ENCODE measurements at regions not wholly inside any gene's neighbourhood (a gene's known extent, or its start where the extent isn't known, plus 50 kb on each side); places are given as distances from the start of the nearest gene placed in this dataset.

GRCh38 chr13:59459972-59460371, 703.8 kb downstream of the DIAPH3 start:
- DNase-seq (ENCODE audit: low read depth): no peak

DNA sequence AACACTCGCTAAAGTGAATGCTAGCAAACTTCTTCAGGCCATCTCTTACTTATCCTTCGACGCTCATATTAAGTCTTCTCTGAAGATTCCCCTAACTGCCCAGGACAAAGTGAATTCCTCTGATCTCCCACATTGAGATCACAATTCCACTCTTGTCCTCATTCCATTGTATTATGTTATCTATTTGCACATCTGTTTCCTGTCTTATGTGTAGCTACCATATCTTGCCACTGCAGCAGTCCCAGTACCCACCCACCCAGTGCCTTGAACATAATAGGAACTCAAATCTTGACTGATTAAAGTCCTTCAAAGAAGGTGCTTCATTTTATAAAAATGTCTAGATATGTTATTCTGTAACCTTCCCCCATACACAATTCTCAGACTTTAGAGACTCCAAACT, 702.3 kb downstream of the DIAPH3 start:
- DNase-seq (ENCODE audit: low read depth): no peak

GRCh38 chr13:59463023-59463422, 700.7 kb downstream of the DIAPH3 start:
- DNase-seq (ENCODE audit: low read depth): no peak

DNA sequence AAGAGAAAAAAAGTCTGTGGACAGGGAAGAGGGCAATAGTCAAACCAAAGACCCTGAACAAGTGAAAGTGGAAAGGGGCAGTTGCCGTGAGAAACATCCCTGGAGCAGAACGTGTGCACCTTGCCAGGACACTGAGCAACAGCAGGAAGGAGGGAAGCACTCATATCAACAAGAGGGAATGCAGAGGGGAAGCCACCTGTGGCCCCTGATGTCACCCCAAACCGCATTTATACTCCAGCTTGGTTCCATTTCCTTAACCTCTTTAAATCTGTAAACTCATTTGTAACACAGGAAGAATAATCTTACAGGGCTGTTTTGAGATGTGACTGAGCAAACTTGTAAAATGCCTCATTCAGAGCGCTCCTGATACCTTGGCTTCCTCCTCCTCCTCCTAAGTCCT, 698.8 kb downstream of the DIAPH3 start:
- DNase-seq (ENCODE audit: low read depth): no peak

DNA sequence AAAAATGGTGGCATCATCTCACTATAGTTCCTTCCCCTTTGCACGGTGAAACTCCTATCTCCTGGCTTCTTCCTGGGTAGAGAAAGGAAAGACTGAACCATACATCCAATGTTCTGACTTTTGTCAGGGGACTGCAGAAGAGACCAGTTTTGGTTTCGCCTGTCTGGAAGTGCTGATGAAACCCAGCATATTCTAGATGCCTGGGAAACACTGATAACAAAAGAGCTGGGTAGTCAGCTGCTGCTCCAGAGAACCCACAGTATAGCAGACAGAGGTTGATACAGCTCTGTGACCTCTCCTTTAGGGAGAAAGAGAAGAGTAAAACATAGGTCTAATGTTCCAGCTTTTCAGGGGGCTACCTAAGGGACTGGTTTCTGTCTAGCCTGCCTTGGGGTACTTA, 695.3 kb downstream of the DIAPH3 start:
- DNase-seq (ENCODE audit: low read depth): no peak

- DNase-seq (ENCODE audit: low read depth): no peak
These were observed 692.6 kb downstream of the DIAPH3 start for GRCh38 chr13:59471106-59471505.

- DNase-seq (ENCODE audit: low read depth): no peak
These were observed 691.6 kb downstream of the DIAPH3 start for GRCh38 chr13:59472134-59472533.

DNA sequence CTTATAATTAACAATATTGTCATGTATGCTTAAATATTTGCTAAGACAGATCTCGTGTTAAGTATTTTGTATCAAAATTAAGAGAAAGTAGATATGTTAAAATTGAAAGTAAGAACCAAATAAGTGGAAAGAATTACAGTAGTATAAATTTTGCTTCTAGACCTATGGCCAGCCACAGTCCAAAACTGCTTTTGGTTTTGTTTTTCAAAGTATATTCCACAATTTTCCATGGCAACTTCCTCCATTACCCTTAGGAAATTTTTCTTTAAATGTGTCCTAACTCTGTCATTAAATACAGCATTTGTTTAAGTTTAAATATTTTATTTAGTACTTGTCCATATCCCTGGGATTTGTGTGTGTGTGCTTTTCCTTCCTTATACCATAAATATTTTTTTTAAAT, 689.0 kb downstream of the DIAPH3 start:
- DNase-seq (ENCODE audit: low read depth): no peak

DNA sequence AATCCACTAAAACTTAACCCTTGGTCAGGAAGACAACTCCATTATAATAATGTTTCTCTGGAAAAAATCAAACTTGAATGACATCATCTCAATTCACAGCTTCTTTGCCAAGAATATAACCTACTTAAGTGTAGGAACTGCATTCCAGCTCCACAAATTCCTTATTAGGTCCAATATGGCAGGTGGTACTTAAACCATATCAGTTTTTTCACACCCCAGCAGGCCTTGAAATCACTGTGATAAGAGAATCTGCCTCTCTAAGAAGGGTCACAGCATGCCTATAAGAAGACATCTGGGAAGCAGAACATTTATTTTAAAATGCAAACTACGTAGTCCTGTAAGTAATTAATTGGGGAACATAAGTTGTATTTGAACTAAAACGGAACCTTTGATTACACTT, 687.8 kb downstream of the DIAPH3 start:
- no peak for DNase-seq (ENCODE audit: low read depth)

GRCh38 chr13:59476366-59476765, 687.4 kb downstream of the DIAPH3 start:
- no peak for DNase-seq (ENCODE audit: low read depth)

DNA sequence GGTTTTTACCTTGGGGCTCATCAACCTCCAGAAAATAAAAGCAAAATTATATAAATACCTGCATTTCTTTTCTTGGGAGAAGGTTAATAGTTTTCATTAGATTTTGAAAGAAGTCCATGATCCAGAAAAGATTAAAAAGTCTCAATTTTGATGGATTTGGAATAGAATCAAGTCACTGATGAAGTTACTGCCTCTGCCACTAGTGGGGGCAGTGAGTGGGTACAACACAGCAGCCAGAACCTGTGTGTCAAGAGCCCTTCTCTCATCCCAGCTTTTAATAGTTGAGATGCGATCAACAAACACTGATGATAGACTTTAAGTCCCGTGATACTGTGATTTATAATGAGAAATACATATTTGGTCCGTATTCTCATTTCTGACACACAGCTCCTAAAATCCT, 686.7 kb downstream of the DIAPH3 start:
- DNase-seq (ENCODE audit: low read depth): no peak

- DNase-seq (ENCODE audit: low read depth): no peak
These were observed 684.8 kb downstream of the DIAPH3 start for GRCh38 chr13:59478908-59479307.

DNA sequence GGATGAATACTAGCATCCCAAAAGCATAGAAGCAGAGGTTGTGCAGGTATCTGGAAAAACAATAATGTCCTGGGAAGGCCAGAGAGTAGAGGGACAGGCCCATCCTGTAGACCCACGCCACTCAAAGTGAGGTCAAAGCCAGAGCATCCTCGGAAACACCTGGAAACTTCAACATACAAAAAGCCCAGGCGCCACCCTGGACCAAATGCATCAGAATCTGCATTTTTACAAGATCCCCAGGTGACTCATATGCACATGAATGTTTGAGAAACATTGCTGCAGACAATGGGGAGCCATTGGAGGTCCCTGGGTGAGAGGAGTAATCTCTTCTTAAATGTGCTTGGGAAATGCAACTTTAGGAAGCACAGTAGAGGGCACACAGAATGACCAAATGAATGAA, 684.1 kb downstream of the DIAPH3 start:
- no peak for DNase-seq (ENCODE audit: low read depth)

DNA sequence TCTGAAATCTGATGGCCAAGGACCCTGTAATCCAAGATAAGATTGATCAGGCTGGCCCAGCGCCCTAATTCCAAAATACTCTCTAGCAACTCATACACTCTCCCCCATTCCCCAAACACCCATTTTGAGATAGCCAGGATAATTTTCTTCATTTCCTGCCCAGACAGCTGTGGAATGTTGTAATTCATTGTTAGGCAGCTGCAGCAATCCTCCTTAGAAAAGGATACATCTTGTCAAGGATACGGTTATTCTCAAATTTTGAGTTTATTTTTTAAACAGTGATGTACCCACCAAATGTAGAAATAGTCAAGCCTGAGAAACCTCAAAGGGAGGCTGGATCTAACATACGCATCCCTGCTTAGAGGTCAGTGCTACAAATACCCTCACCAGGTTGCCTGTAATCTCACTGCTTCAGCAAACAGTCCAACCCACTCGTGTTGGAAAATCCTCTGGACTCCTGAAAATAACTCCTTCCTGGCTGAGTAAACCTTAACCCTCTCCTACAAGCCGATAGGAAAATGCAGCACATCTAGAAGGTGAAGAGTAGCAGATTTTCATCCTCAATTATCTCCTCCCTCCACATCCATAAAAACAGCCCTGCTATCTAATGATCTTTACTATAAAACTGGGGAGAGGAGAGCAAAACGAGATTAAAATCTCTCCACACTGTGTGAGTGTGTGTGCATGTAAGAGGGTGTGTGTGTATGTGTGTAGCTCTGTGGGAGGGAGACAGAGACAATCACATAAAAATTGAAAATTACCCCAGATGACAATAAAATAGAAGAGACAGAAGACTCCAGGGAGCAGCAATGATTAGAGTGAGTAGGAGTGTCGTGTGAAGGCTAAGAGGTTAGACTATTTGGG, 683.1 kb downstream of the DIAPH3 start:
- no peak for DNase-seq (ENCODE audit: low read depth)

DNA sequence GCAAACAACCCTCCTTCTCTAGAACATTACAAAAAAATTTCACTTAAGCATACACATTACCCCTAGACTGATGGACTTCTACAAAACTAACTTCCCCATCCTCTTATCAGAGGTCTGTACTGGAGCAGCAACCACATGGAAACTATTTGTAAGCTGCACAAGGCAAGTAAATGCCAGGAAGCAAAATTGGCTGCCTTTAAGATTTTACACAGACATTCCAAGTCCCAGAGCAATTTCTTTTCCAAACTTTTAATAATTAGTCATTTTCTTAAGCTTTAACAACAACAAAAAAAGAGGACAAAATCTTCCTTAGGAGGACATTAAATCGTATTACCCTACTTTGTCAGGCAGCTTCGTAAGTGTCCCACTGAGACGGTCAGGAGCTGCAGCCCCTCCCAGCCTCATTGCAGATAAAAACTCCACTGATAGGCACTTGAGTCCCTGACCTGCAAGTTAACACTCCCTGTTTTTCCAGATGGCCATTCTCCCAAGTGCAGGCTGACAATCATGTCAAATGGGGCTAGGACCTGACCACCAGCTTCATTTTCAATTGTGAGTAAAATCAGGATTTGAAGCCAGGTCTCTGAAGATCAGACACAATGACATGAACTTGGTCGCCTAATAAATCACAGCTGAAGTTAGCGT, 680.1 kb downstream of the DIAPH3 start:
- no peak for DNase-seq (ENCODE audit: low read depth)

GRCh38 chr13:59487883-59488282, 675.8 kb downstream of the DIAPH3 start:
- DNase-seq (ENCODE audit: low read depth): no peak

GRCh38 chr13:59488436-59488835, 675.3 kb downstream of the DIAPH3 start:
- no peak for DNase-seq (ENCODE audit: low read depth)

DNA sequence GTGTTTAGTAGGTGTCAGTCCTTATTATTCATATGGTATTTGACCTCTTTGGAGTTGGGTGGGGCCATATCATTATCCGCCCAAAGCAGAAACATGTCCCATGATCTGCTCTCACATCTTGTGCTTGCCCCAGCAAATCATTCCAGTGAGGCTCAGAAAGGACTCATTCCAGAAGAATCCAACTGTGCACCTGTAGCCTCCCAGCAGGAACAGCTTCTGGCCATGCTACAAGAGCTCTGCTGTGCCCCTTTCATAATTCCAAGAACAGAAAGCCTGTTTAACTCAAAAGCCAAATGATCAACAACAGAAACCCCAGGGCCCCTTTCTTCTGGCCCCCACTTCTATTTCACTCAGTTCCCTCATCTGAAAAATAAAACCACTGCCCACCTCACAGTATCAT, 673.1 kb downstream of the DIAPH3 start:
- no peak for DNase-seq (ENCODE audit: low read depth)

GRCh38 chr13:59492030-59492636, 671.6 kb downstream of the DIAPH3 start:
- DNase-seq (ENCODE audit: low read depth): no peak

- DNase-seq (ENCODE audit: low read depth): no peak
These were observed 670.2 kb downstream of the DIAPH3 start for GRCh38 chr13:59493436-59493965.

DNA sequence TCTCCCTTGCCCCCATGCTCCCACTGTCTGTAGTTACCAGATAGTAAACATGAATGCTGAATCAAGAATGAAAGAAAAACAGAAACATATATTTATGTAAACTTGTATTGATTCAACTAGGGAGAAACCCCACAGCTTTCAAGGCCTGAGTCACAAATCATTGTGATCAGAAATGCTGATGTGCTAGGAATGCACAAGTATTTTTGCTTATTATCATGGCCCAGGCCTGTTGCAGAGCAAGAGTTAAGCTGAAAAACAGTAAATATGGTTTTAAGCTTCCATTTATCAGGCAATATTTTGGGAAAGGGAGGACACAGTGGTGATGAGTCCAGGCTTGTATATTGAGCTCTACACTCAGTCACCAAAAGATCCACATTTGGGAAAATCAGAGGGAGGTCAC, 669.6 kb downstream of the DIAPH3 start:
- DNase-seq (ENCODE audit: low read depth): no peak

DNA sequence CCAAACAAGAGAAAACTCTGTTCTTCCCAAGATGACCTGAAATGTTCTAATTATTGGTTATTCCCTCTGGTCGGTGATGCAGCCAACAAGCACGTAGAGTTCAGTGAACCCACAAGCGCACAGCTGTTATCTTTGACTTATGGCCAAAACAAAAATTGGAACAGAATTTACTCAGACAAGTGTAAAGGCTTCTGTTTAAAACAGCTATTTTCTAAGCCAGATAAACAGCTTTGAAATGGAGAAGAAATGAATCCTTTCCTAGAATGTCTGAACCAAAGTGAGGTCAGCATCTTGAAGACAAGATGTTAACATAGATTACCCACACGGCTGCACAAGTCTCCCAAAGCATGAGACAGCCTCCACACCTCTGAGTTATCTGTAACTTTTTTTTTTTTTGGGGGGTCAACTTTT, 669.2 kb downstream of the DIAPH3 start:
- DNase-seq (ENCODE audit: low read depth): no peak

- DNase-seq (ENCODE audit: low read depth): no peak
These were observed 668.4 kb downstream of the DIAPH3 start for GRCh38 chr13:59495299-59495698.

Data from activated T-helper 1 cell treated with Interleukin-2 at 50 U/mL for 16 hours (primary cell).